ENCODE measurements at regions not wholly inside any gene's neighbourhood (a gene's known extent, or its start where the extent isn't known, plus 50 kb on each side); places are given as distances from the start of the nearest gene placed in this dataset.
"Not testable (repeated sequence)": the region's sequence is repeated elsewhere in the genome, so short reads cannot be mapped to it uniquely, and the experiment has no call there.

- DNase-seq (ENCODE audit: low spot score): not testable (repeated sequence)
These were observed 181.1 kb downstream of the TBC1D2B start for GRCh38 chr15:77896147-77897112.

DNA sequence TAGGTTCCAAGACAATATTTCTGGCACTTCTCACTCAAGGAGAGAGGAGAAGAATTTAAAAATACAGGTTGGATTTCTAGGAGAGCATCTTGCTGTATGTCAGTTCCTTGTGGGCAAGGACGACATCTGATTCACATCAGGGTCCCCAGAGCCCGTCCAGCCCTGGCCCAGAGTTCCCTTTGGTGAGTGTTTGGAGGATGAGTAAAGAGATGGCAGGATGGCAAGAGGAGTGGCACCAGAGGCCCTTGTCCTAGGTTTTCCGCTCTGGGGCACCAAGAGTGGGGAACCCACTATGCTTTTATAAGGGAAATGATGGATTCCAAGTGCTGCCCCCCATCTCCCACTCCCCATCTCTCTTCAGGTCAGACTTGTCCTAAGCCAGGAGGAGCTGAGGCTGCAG is 181.8 kb downstream of the TBC1D2B start:
- no peak for DNase-seq (ENCODE audit: low spot score)

DNA sequence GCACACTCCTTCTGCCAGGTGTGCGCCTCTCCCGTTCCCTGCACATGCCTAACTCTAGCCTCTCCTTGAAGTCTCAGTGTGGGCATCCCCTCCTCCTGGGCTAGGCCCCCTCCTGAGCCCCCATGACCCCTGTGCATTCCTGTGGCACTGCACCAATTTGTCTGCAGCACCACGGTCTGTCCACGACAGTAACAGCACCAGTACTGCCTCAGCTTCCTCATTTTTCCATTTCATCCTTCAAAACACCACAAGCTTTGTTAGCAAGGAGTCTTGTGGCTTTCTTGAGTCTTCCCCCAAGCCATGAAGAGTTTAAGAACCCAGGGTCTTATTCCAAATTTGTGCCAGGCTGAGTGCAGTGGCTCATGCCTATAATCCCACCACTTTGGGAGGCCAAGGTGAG is 182.4 kb downstream of the TBC1D2B start:
- DNase-seq (ENCODE audit: low spot score): not testable (repeated sequence)

GRCh38 chr15:77893671-77894640 is 183.6 kb downstream of the TBC1D2B start:
- peak; percentile 47 for DNase-seq (ENCODE audit: low spot score)

GRCh38 chr15:77893246-77893645 is 184.3 kb downstream of the TBC1D2B start:
- not testable (repeated sequence) for DNase-seq (ENCODE audit: low spot score)

DNA sequence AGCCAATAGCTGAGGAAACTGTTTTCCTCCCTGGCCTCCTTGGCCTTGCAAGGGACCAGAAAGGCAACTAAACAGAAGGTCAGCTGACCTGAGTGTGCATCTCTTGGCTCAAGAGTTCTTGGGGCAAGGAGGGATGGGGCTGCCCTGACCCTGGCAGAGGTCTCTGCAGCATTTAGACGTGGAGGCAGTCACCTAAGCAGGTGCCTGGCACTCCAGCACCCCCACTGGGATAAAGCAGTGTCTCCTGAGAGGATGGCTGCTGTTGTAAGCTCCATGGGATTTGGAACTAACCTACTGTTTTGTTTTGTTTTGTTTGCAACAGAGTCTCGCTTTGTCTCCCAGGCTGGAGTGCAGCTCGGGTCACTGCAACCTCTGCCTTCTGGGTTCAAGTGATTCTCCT is 185.2 kb downstream of the TBC1D2B start:
- DNase-seq (ENCODE audit: low spot score): no peak

GRCh38 chr15:77891862-77892261 is 185.6 kb downstream of the TBC1D2B start:
- DNase-seq (ENCODE audit: low spot score): not testable (repeated sequence)

DNA sequence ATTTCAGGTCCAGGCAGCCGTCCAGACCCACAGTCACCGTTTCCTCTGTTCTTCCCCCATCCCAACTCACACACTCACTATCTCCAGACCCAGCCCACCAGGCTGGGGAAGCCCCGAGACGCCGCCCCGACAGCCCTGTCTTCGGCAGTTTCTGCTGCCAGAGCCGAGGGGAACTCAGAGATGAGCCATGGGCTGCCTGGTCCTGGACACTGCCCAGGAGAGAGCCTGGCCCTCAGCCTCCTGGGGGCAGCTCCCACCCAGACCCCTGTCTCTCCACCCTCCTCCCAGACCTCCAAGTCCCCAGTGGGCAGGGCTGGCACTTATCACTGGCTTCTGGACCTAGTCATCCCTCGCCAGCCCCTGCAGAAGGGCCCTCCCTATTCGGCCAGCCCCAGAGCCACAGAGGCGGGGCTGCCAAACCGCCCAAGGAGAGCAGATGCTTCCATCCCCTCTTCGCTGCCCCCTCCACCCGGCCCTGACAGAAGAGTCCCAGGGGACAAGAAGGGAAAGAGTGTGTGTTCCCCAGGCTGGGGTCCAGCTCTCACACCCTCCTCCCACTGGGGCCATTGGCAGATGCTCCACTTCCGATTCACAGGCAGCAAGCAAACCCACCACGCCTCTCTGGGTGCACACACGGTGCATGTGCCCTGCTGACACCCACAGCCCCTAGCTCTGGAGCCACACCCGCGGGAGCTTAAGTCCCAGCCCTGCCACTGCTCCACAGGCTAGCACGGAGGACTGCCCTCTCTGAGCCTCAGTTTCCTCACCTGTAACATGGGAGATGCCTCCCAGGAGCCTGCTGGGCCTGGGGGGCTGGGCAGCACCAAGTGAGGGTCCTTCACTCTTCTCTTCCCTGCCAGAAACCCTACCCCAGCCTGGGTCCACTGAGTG is 186.4 kb downstream of the TBC1D2B start:
- peak; percentile 83 for DNase-seq (ENCODE audit: low spot score)

- DNase-seq (ENCODE audit: low spot score): not testable (repeated sequence)
These were observed 187.4 kb downstream of the TBC1D2B start for GRCh38 chr15:77889828-77890725.

DNA sequence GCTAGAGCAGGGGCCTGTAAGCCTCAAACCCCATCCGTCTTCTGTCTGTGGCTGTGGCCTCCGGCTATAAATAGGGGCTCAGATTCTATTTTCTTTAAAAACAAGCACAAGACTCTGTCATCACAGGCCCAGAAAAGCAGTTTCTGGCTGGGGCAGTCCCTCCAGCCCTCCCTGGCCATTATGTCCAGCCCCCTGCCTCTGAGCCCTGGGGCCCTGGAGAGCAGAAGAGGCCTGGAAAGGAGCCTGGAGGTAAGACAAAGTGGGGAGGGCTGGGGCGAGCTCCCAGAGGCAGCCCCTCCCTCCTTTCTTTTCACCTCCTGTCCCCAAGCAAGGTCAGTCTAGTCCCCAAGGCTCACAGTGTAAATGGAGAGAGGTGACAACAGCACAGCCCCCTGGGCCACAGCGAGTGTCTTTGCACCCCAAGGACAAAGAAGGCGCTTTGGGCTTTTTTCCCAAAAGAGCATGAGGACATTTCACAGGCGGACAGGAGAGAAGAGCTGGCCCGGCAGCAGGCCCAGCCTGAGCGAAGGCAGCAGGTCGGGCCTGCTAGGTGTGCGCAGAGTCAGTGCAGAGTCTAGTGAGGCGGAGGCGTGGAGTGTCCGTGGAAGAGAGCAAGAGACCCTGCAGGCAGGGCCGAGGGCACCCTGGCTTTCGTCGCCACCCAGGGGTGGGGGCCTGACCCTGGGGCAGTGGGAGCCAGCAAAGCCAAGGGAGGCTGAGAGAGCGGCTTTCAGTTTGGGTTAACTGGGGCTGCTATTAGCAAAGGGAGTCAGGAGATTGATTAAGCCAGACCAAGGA is 188.3 kb downstream of the TBC1D2B start:
- DNase-seq (ENCODE audit: low spot score): no peak

- DNase-seq (ENCODE audit: low spot score): not testable (repeated sequence)
These were observed 189.7 kb downstream of the TBC1D2B start for GRCh38 chr15:77887563-77888429.

GRCh38 chr15:77886805-77887448 is 190.6 kb downstream of the TBC1D2B start:
- DNase-seq (ENCODE audit: low spot score): no peak

DNA sequence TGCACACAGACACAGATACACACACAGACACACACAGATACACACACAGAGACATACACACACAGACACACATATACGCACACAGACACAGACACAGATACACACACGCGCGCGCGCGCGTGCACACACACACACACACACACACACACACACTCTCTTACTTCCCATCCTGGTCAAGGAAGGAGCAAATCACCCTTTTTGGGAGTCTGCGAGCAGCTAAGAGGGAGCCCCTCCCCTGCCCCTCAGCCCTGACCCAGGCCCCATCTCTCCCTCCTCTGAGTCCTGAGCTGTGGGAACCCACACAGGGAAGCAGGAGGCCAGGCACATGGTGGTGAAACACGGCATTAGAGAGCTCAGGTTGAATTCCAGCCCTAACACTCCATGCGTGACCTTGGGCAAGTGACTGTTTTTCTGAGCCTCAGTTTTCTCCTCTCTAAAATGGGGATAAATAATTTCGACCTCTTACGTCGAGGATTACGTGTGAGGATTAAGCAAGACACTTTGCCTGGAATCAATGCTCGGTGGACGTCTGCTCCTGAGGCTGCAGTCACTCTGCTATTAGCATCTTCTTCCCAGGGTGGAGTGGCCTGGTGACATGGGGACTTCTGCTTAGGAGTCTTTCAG is 191.5 kb downstream of the TBC1D2B start:
- DNase-seq (ENCODE audit: low spot score): not testable (repeated sequence)

DNA sequence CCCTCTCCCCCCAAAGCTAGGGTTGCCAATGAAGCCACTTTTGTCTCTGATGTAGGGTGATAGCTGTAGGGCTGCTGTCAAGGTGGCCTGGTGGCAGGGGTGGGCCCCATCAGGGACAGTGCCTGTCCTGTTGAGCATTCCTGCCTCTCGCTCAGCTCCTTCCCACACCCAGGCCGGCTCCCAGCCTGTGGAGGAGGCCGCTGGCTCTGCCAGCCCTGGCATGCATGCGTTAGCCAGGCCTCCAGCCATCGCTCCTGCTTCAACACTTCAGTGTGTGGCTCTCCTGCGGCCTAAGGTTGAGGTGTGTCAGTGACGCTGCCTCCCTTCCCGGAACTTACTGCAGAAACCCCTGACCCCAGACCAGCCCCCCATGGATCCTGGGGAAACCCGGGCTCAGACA is 194.5 kb downstream of the TBC1D2B start:
- not testable (repeated sequence) for DNase-seq (ENCODE audit: low spot score)

GRCh38 chr15:77881950-77882349 is 195.6 kb downstream of the TBC1D2B start:
- no peak for DNase-seq (ENCODE audit: low spot score)

- not testable (repeated sequence) for DNase-seq (ENCODE audit: low spot score)
These were observed 196.0 kb downstream of the TBC1D2B start for GRCh38 chr15:77881535-77881934.

- not testable (repeated sequence) for DNase-seq (ENCODE audit: low spot score)
These were observed 198.0 kb downstream of the TBC1D2B start for GRCh38 chr15:77879466-77879865.
